MM.1S (cell line): ENCODE measurements at regions not wholly inside any gene's neighbourhood (a gene's known extent, or its start where the extent isn't known, plus 50 kb on each side); places are given as distances from the start of the nearest gene placed in this dataset.

Source experiments
- CTCF ChIP-seq: fragments of 300-600 bp; sonication (generic); IDR thresholded peaks from 2 replicates; pipeline ENCODE4 v1.5.1; 2016; ENCODE audit warnings: antibody characterized with exemption, low read length, mixed read lengths
- EZH2 ChIP-seq: fragments of 300-600 bp; sonication (generic); optimal IDR thresholded peaks from 2 replicates; pipeline ENCODE3; 2017; ENCODE audit warnings: low read depth, mild to moderate bottlenecking, antibody characterized with exemption, low read length, mixed read lengths

DNA sequence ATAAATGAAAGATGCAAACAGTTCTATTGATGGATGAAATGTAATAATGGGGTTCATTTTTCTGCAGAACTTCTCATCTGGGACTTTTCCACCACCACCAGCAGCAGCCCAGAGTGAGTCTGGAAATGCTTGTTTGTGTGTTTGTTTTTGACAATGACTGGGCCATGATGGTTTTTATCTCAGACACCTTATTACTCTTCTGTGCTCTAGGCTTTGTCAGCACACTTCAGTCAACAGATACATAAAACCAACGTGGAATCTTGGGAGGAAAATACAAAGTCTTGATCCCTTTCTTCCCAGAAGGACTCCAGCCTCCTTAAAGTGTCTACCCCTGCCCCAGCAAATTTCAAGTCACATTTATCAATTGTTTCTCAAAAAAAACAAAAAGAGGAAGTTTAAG lies 134.0 kb downstream of the MREG start:
- TF ChIP-seq CTCF (no peak), EZH2 (no peak)
